ENCODE measurements at regions not wholly inside any gene's neighbourhood (a gene's known extent, or its start where the extent isn't known, plus 50 kb on each side); places are given as distances from the start of the nearest gene placed in this dataset.

DNA sequence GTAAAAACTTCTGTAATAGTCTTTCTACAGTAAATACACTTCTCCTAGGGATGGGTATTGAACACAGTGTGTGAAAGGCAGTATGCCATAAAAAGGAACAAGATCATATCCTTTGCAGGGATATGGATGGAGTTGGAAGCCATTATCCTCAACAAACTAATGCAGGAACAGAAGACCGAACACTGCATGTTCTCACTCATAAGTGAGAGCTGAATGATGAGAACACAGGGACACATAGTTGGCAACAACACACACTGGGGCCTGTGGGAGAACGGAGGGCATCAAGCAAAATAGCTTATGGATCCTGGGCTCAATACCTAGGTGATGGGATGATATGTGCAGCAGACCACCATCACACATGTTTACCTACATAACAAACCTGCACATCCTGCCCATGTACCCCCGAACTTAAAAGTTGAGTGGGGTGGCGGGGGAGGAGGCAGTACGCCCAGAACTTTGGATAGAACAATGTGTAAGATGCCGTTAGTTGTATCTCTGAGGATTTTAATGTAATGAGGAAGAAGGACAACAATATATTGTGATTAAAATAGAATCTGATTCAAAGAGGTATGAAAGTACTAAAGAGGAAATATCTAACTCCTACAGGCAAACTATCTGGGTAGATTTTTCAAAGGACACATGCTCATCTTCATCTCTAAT is 183.2 kb downstream of the NDFIP2 start:
- peaks cover 0 to 6% (median 0%) of the 10 kb centered on the region in 6 donors for H3K4me1 ChIP-seq
- no peak overlapping the region for H3K27ac ChIP-seq
- H3K9me3 ChIP-seq, result no peaks in the 10 kb centered on the region
- H3K4me3 ChIP-seq, result no peak overlapping the region
- TF ChIP-seq, protein P1, sequence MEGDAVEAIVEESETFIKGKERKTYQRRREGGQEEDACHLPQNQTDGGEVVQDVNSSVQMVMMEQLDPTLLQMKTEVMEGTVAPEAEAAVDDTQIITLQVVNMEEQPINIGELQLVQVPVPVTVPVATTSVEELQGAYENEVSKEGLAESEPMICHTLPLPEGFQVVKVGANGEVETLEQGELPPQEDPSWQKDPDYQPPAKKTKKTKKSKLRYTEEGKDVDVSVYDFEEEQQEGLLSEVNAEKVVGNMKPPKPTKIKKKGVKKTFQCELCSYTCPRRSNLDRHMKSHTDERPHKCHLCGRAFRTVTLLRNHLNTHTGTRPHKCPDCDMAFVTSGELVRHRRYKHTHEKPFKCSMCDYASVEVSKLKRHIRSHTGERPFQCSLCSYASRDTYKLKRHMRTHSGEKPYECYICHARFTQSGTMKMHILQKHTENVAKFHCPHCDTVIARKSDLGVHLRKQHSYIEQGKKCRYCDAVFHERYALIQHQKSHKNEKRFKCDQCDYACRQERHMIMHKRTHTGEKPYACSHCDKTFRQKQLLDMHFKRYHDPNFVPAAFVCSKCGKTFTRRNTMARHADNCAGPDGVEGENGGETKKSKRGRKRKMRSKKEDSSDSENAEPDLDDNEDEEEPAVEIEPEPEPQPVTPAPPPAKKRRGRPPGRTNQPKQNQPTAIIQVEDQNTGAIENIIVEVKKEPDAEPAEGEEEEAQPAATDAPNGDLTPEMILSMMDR (IDR thresholded peaks at IDR 0.05 in 8 of 11, conservative IDR thresholded peaks at IDR 0.05 in 3 of 11), result no peak
- TF ChIP-seq POLR2A (IDR thresholded peaks at IDR 0.05) (no peak), POLR2AphosphoS5 (IDR thresholded peaks at IDR 0.05) (no peak)
- no peak for DNase-seq
- no peaks in the 10 kb centered on the region for H3K36me3 ChIP-seq
- intact Hi-C loops (cut with DNase I; ENCODE audit: low total_unique reads), result no loop called here
- WGBS, 5 donors, result 73 to 89% (median 80%) methylated on average over 6 of the region's 6 CpGs
- H3K27me3 ChIP-seq (replicated peaks in 1 of 7), result no peaks in the 10 kb centered on the region

DNA sequence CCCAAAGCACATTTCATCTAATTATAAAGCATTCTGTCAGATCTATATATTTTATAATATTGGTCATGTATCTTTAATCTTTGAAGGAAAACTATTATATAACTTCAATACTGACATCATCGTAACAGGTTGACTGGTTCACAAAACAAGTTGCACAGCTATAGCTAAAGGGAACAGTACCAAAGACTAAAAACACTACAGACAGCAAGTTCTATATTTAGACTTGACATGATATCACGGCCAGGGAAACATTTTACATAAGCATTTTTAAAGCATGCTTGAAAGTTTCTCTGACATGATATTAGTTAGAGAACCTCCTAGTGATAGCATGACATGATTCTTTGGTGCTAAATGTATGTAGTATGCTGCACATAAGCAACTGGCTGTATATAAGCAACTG is 182.5 kb downstream of the NDFIP2 start:
- H3K27ac ChIP-seq, result no peak overlapping the region
- H3K9me3 ChIP-seq, result no peaks in the 10 kb centered on the region
- H3K4me3 ChIP-seq, result no peak overlapping the region
- H3K4me1 ChIP-seq, result peaks cover 0 to 6% (median 0%) of the 10 kb centered on the region in 6 donors
- no peak for DNase-seq
- no peaks in the 10 kb centered on the region for H3K36me3 ChIP-seq
- WGBS, 5 donors, result 60 to 75% (median 74%) methylated on average over 2 of the region's 2 CpGs
- intact Hi-C loops (cut with DNase I; ENCODE audit: low total_unique reads), result no loop called here
- TF ChIP-seq POLR2A (IDR thresholded peaks at IDR 0.05) (no peak), POLR2AphosphoS5 (IDR thresholded peaks at IDR 0.05) (no peak)
- H3K27me3 ChIP-seq (replicated peaks in 1 of 7), result peaks cover 0 to 4% (median 0%) of the 10 kb centered on the region in 7 donors

GRCh38 chr13:79662882-79663281 is 181.9 kb downstream of the NDFIP2 start:
- intact Hi-C loops (cut with DNase I; ENCODE audit: low total_unique reads), result no loop called here
- TF ChIP-seq POLR2AphosphoS5 (IDR thresholded peaks at IDR 0.05), result no peak
- TF ChIP-seq POLR2A (IDR thresholded peaks at IDR 0.05), result no peak
- TF ChIP-seq, protein P1 (IDR thresholded peaks at IDR 0.05 in 8 of 11, conservative IDR thresholded peaks at IDR 0.05 in 3 of 11), result no peak
- Histone ChIP-seq H3K36me3 (no peaks in the 10 kb centered on the region), H3K27me3 (replicated peaks in 1 of 7) (peaks cover 0 to 6% (median 0%) of the 10 kb centered on the region in 7 donors), H3K4me1 (peaks cover 0 to 6% (median 0%) of the 10 kb centered on the region in 6 donors), H3K27ac (no peak overlapping the region), H3K4me3 (no peak overlapping the region), H3K9me3 (no peaks in the 10 kb centered on the region)
- 28 to 38% (median 32%) methylated on average over 3 of the region's 3 CpGs for WGBS, 5 donors
- no peak for DNase-seq

- WGBS, 5 donors, result 65 to 74% (median 68%) methylated on average over 3 of the region's 3 CpGs
- peaks cover 0 to 6% (median 0%) of the 10 kb centered on the region in 7 donors for H3K27me3 ChIP-seq (replicated peaks in 1 of 7)
- H3K36me3 ChIP-seq, result no peaks in the 10 kb centered on the region
- no peak overlapping the region for H3K4me3 ChIP-seq
- H3K4me1 ChIP-seq, result peaks cover 0 to 6% (median 0%) of the 10 kb centered on the region in 6 donors
- TF ChIP-seq POLR2A (IDR thresholded peaks at IDR 0.05), result no peak
- TF ChIP-seq POLR2AphosphoS5 (IDR thresholded peaks at IDR 0.05), result no peak
- TF ChIP-seq, protein P1 (IDR thresholded peaks at IDR 0.05 in 8 of 11, conservative IDR thresholded peaks at IDR 0.05 in 3 of 11), result no peak
- no peaks in the 10 kb centered on the region for H3K9me3 ChIP-seq
- intact Hi-C loops (cut with DNase I; ENCODE audit: low total_unique reads), result no loop called here
- H3K27ac ChIP-seq, result no peak overlapping the region
- DNase-seq, result no peak
Measured at GRCh38 chr13:79660361-79660760, 179.4 kb downstream of the NDFIP2 start.

All from spleen (tissue), 11 donors.